Cardiac muscle cell (in vitro differentiated cells and primary cell): ENCODE measurements at regions not wholly inside any gene's neighbourhood (a gene's known extent, or its start where the extent isn't known, plus 50 kb on each side); places are given as distances from the start of the nearest gene placed in this dataset.

Experiments
- DNase-seq, 2 donors: peaks; one replicate each; pipeline versions ENCODE4 v3.0.0 to v3.0.0-alpha.2; 2010 to 2017; ENCODE audit warnings: low read depth in 1 of 2, low spot score in 1 of 2
- H3K27ac ChIP-seq: fragments of 200-600 bp; sonication (generic); 2 replicates; pipeline ENCODE4 v1.5.1; 2016
- H3K27me3 ChIP-seq: fragments of 200-600 bp; sonication (generic); 2 replicates; pipeline ENCODE4 v1.6.0; 2016; ENCODE audit warnings: control low read depth
- H3K36me3 ChIP-seq: fragments of 200-600 bp; sonication (generic); 2 replicates; pipeline ENCODE4 v1.5.1; 2016; ENCODE audit warnings: control low read depth
- H3K4me1 ChIP-seq: fragments of 200-600 bp; sonication (generic); 2 replicates; pipeline ENCODE4 v1.8.1; 2017; ENCODE audit warnings: low read depth, mild to moderate bottlenecking, mixed run types
- H3K4me3 ChIP-seq: fragments of 200-600 bp; sonication (generic); 2 replicates; pipeline ENCODE4 v1.5.1; 2016; ENCODE audit warnings: mild to moderate bottlenecking
- H3K9me3 ChIP-seq: fragments of 200-600 bp; sonication (generic); 2 replicates; pipeline ENCODE4 v1.5.1; 2017; ENCODE audit warnings: low read depth, mild to moderate bottlenecking, control low read depth
- TF ChIP-seq, protein P1 (sequence below): IDR thresholded peaks from 2 replicates; pipeline ENCODE4 v1.5.1; 2012; ENCODE audit warnings: low read depth, mild to moderate bottlenecking, low read length

- H3K4me3 ChIP-seq, result no peak overlapping the region
- no peaks in the 10 kb centered on the region for H3K9me3 ChIP-seq
- DNase-seq, result no peak
- no peaks in the 10 kb centered on the region for H3K27me3 ChIP-seq
- H3K36me3 ChIP-seq, result no peaks in the 10 kb centered on the region
- no peak overlapping the region for H3K27ac ChIP-seq
- H3K4me1 ChIP-seq, result no peaks in the 10 kb centered on the region
- TF ChIP-seq, protein P1, sequence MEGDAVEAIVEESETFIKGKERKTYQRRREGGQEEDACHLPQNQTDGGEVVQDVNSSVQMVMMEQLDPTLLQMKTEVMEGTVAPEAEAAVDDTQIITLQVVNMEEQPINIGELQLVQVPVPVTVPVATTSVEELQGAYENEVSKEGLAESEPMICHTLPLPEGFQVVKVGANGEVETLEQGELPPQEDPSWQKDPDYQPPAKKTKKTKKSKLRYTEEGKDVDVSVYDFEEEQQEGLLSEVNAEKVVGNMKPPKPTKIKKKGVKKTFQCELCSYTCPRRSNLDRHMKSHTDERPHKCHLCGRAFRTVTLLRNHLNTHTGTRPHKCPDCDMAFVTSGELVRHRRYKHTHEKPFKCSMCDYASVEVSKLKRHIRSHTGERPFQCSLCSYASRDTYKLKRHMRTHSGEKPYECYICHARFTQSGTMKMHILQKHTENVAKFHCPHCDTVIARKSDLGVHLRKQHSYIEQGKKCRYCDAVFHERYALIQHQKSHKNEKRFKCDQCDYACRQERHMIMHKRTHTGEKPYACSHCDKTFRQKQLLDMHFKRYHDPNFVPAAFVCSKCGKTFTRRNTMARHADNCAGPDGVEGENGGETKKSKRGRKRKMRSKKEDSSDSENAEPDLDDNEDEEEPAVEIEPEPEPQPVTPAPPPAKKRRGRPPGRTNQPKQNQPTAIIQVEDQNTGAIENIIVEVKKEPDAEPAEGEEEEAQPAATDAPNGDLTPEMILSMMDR, result no peak
These were observed 197.1 kb downstream of the RDH14 start for GRCh38 chr2:18363348-18363747.

DNA sequence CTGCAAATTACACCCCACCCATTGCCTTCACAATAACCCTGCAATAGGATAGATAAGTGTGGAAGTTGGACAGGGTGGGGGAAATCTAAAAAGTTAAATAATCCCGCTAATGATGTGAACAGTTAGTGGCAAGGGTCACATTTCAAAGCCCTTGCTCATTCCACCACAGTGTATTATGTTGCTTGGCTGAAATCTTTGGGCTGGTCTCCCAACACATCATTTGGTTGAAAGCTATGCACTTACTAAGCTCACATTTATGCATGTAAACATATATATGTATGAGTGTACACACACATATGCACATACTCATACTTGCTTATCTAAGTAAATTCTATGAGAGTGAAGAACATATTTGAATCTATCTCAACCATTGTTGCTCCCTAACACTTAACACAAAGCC, 197.8 kb downstream of the RDH14 start:
- TF ChIP-seq, protein P1, result no peak
- no peak overlapping the region for H3K27ac ChIP-seq
- peak in 1 of 2 donors; percentile 70 for DNase-seq

DNA sequence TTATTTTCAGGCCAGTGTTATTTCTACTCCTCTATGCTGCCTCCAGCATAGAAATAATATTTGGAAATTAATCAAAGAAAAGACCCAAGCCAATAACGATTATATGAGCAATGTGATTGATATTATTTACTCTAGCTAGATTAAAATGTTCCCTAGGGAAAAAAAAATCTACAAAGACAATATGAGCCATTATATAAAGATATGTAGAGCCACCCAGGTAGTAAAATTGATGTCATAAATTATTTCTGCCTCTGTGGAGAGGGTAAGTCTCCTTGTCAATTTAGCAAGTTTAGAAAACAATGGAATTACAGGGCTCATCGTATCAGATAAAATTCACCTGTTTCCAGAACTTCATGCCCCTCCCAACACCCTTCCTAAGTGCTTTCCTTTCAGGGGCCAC, 202.9 kb downstream of the RDH14 start:
- DNase-seq, result no peak
- Histone ChIP-seq H3K27ac (no peak overlapping the region), H3K9me3 (no peaks in the 10 kb centered on the region), H3K4me1 (no peaks in the 10 kb centered on the region), H3K36me3 (no peaks in the 10 kb centered on the region), H3K4me3 (no peak overlapping the region), H3K27me3 (peaks cover 4% of the 10 kb centered on the region)
- TF ChIP-seq, protein P1, result no peak

More for the DNA sequence above, 197.8 kb downstream of the RDH14 start:
- no peak overlapping the region for H3K4me3 ChIP-seq
- no peaks in the 10 kb centered on the region for H3K4me1 ChIP-seq
- no peaks in the 10 kb centered on the region for H3K36me3 ChIP-seq
- H3K9me3 ChIP-seq, result no peaks in the 10 kb centered on the region
- no peaks in the 10 kb centered on the region for H3K27me3 ChIP-seq

DNA sequence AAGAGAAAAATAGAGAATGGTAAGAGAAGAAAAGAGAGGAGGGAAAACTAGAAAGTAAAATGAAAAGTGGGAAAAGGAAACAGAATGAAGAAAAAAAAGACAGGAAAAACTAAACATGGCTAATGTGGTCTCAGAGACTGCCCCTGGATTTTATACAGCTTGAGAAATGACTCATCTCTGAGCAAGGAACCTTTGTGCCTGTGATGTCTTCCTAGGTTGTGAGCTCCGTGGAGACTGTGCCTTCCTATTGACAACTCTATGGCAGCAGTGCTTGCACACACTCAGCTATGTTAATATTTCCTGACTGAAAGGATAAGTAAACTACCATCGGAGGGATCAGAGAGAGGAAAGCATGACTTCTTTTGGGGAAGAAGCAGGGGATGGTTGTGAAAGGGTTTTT, 203.8 kb downstream of the RDH14 start:
- Histone ChIP-seq H3K4me3 (no peak overlapping the region), H3K27me3 (peaks cover 4% of the 10 kb centered on the region), H3K27ac (no peak overlapping the region), H3K9me3 (no peaks in the 10 kb centered on the region), H3K36me3 (no peaks in the 10 kb centered on the region), H3K4me1 (no peaks in the 10 kb centered on the region)
- TF ChIP-seq, protein P1, result no peak
- peak in 1 of 2 donors; percentile 37 for DNase-seq

DNA sequence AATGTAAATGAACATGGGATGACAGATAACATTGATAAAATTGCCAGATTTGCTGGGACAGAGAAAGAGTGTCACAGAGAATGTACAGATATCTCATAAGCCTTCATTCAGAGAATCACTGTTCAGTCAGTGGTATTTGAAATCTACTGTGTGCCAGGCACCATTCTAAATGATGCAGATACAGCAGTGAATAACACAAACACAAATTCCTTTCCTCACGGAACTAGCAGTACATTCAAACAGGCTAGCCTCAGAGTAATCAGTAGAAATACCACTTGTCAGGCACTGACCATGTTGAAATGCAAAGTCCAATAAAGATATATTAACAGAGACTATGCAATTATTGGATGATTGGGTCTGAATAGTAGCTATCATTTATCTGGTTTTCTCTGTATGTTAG, 211.0 kb downstream of the RDH14 start:
- Histone ChIP-seq H3K4me3 (no peak overlapping the region), H3K27ac (no peak overlapping the region), H3K36me3 (no peaks in the 10 kb centered on the region), H3K4me1 (no peaks in the 10 kb centered on the region), H3K27me3 (peaks cover 2% of the 10 kb centered on the region), H3K9me3 (no peaks in the 10 kb centered on the region)
- TF ChIP-seq, protein P1, result no peak
- peak in 1 of 2 donors; percentile 11 for DNase-seq

DNA sequence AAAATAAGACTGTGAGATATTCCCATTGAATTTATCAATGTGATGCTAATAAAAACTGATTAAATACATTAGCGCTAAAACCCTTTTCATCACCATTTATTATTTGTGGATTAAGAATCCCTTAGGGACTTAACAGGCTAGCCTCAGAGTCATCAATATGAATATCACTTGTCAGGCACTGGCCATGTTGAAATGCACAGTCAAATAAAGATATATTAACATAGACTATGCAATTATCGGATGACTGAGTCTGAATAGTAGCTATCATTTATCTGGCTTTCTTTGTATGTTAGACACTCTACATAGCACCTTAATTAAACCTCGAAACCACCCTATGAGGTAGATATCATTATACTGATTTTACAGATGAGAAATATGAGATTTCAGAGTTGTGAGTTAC, 213.6 kb downstream of the RDH14 start:
- Histone ChIP-seq H3K9me3 (no peaks in the 10 kb centered on the region), H3K4me1 (no peaks in the 10 kb centered on the region), H3K27me3 (no peaks in the 10 kb centered on the region), H3K36me3 (no peaks in the 10 kb centered on the region), H3K4me3 (no peak overlapping the region), H3K27ac (no peak overlapping the region)
- DNase-seq, result no peak
- TF ChIP-seq, protein P1, result no peak
